ENCODE measurements at regions not wholly inside any gene's neighbourhood (a gene's known extent, or its start where the extent isn't known, plus 50 kb on each side); places are given as distances from the start of the nearest gene placed in this dataset.
A peak's percentile ranks its signal among the peaks of the same experiment; 100 is the strongest.

- RAD21 ChIA-PET (ENCODE audit: low non-redundant PET in 1 of 2, low total read pairs in 2 of 2, uncharacterized antibody in 2 of 2, unreplicated experiment in 2 of 2), result no interaction called here
- Histone ChIP-seq H3K9me2 (ENCODE audit: insufficient read depth) (no peaks in the 10 kb centered on the region), H3K27ac (ENCODE audit: low read depth, low read length) (no peak overlapping the region), H3K9me3 (ENCODE audit: control insufficient read depth in 1 of 2, insufficient read depth in 1 of 2, low read depth in 1 of 2, low read length in 2 of 2) (no peaks in the 10 kb centered on the region), H3K9ac (ENCODE audit: low read length) (no peak overlapping the region), H3K36me3 (ENCODE audit: control insufficient read depth in 1 of 2, insufficient read depth in 2 of 2, low read length in 2 of 2) (no peaks in the 10 kb centered on the region), H3K79me2 (ENCODE audit: insufficient read depth, low read length) (no peaks in the 10 kb centered on the region), H3K4me1 (ENCODE audit: control insufficient read depth in 1 of 2, insufficient read depth in 2 of 2, low read length in 2 of 2) (peaks cover 0 to 6% of the 10 kb centered on the region in 2 experiments; a peak in 2 of 4 replicates), H3K4me3 (replicated peaks in 1 of 2; ENCODE audit: low read depth in 1 of 2, low read length in 2 of 2) (no peak overlapping the region), H4K20me1 (ENCODE audit: insufficient read depth) (no peaks in the 10 kb centered on the region), H2AFZ (ENCODE audit: low read depth, low read length, poor library complexity, severe bottlenecking) (no peak overlapping the region), H3K4me2 (ENCODE audit: low read length) (no peak overlapping the region), H3K27me3 (ENCODE audit: insufficient read depth, low read length) (no peaks in the 10 kb centered on the region)
- ATAC-seq (no peak), DNase-seq (ENCODE audit: low read depth, low spot score) (no peak)
- intact Hi-C loops (cut with micrococcal nuclease), result no loop called here
- TF ChIP-seq SRF (IDR thresholded peaks at IDR 0.05; ENCODE audit: low read depth) (no peak), ZBTB33 (IDR thresholded peaks at IDR 0.05; ENCODE audit: extremely low read depth, insufficient replicate concordance, low read length) (no peak), CBX3 (IDR thresholded peaks at IDR 0.05; ENCODE audit: low read depth) (no peak), POLR2AphosphoS5 (IDR thresholded peaks at IDR 0.05; ENCODE audit: low read depth, low read length) (no peak), SIN3A (IDR thresholded peaks at IDR 0.05; ENCODE audit: low read depth) (no peak), ZFX (IDR thresholded peaks at IDR 0.05) (no peak)
- BruUV-seq (replicated peaks), result no TSS peak
- POLR2A ChIA-PET, result no interaction called here
- CTCF ChIA-PET, result interaction anchor here (0.8 to 1.2 kb wide), 2 partner anchors 81 to 248 kb away, joined by 3 read pairs; partner anchors contain the start of gene CCN2
These were observed 202.4 kb downstream of the MOXD1 start for GRCh38 chr6:132198896-132199295.

GRCh38 chr6:132198040-132198439 lies 203.2 kb downstream of the MOXD1 start:
- Histone ChIP-seq H3K79me2 (ENCODE audit: insufficient read depth, low read length) (no peaks in the 10 kb centered on the region), H3K9me2 (ENCODE audit: insufficient read depth) (no peaks in the 10 kb centered on the region), H3K4me3 (replicated peaks in 1 of 2; ENCODE audit: low read depth in 1 of 2, low read length in 2 of 2) (no peak overlapping the region), H3K27ac (ENCODE audit: low read depth, low read length) (no peak overlapping the region), H3K9me3 (ENCODE audit: control insufficient read depth in 1 of 2, insufficient read depth in 1 of 2, low read depth in 1 of 2, low read length in 2 of 2) (no peaks in the 10 kb centered on the region), H3K36me3 (ENCODE audit: control insufficient read depth in 1 of 2, insufficient read depth in 2 of 2, low read length in 2 of 2) (no peaks in the 10 kb centered on the region), H3K9ac (ENCODE audit: low read length) (no peak overlapping the region), H2AFZ (ENCODE audit: low read depth, low read length, poor library complexity, severe bottlenecking) (peak overlapping the region; percentile 50), H3K27me3 (ENCODE audit: insufficient read depth, low read length) (no peaks in the 10 kb centered on the region), H4K20me1 (ENCODE audit: insufficient read depth) (no peaks in the 10 kb centered on the region), H3K4me1 (ENCODE audit: control insufficient read depth in 1 of 2, insufficient read depth in 2 of 2, low read length in 2 of 2) (peaks cover 0 to 6% of the 10 kb centered on the region in 2 experiments; a peak in 2 of 4 replicates), H3K4me2 (ENCODE audit: low read length) (peak overlapping the region; percentile 44; the same call in 1 of the 2 replicates)
- intact Hi-C loops (cut with micrococcal nuclease), result no loop called here
- ATAC-seq (0 out of 2 replicates have a peak, but pooled peaks have one; percentile 40), DNase-seq (ENCODE audit: low read depth, low spot score) (no peak)
- BruUV-seq (replicated peaks), result no TSS peak
- ChIA-PET CTCF (interaction anchor here (0.8 kb wide), 1 partner anchor 247 kb away, joined by 3 read pairs; the partner anchor contains the start of gene CCN2), RAD21 (ENCODE audit: low non-redundant PET in 1 of 2, low total read pairs in 2 of 2, uncharacterized antibody in 2 of 2, unreplicated experiment in 2 of 2) (no interaction called here), POLR2A (no interaction called here)
- no peak for TF ChIP-seq CTCF (IDR thresholded peaks at IDR 0.05 in 2 of 3, conservative IDR thresholded peaks at IDR 0.05 in 1 of 3; ENCODE audit: borderline replicate concordance in 1 of 3, insufficient read depth in 1 of 3, low read depth in 2 of 3, low read length in 2 of 3)
- no peak for TF ChIP-seq EZH2 (IDR thresholded peaks at IDR 0.05)
- no peak for TF ChIP-seq EZH2phosphoT487 (IDR thresholded peaks at IDR 0.05; ENCODE audit: borderline replicate concordance)
- no peak for TF ChIP-seq POLR2AphosphoS5 (IDR thresholded peaks at IDR 0.05; ENCODE audit: low read depth, low read length)
- TF ChIP-seq JUND (IDR thresholded peaks at IDR 0.05), result 0 out of 2 replicates have a peak, but pooled peaks have one; percentile 28
- no peak for TF ChIP-seq ZNF274 (IDR thresholded peaks at IDR 0.05; ENCODE audit: low read depth, low read length)
- TF ChIP-seq, protein P1, sequence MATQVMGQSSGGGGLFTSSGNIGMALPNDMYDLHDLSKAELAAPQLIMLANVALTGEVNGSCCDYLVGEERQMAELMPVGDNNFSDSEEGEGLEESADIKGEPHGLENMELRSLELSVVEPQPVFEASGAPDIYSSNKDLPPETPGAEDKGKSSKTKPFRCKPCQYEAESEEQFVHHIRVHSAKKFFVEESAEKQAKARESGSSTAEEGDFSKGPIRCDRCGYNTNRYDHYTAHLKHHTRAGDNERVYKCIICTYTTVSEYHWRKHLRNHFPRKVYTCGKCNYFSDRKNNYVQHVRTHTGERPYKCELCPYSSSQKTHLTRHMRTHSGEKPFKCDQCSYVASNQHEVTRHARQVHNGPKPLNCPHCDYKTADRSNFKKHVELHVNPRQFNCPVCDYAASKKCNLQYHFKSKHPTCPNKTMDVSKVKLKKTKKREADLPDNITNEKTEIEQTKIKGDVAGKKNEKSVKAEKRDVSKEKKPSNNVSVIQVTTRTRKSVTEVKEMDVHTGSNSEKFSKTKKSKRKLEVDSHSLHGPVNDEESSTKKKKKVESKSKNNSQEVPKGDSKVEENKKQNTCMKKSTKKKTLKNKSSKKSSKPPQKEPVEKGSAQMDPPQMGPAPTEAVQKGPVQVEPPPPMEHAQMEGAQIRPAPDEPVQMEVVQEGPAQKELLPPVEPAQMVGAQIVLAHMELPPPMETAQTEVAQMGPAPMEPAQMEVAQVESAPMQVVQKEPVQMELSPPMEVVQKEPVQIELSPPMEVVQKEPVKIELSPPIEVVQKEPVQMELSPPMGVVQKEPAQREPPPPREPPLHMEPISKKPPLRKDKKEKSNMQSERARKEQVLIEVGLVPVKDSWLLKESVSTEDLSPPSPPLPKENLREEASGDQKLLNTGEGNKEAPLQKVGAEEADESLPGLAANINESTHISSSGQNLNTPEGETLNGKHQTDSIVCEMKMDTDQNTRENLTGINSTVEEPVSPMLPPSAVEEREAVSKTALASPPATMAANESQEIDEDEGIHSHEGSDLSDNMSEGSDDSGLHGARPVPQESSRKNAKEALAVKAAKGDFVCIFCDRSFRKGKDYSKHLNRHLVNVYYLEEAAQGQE (IDR thresholded peaks at IDR 0.05; ENCODE audit: low read depth), result no peak
- TF ChIP-seq FOSL1 (IDR thresholded peaks at IDR 0.05; ENCODE audit: low read depth), result peak; percentile 23; the same call in 1 of the 2 replicates

All from HCT116 (cell line).